WI38 (cell line): ENCODE measurements at regions not wholly inside any gene's neighbourhood (a gene's known extent, or its start where the extent isn't known, plus 50 kb on each side); places are given as distances from the start of the nearest gene placed in this dataset.

Source experiments
- H3K4me3 ChIP-seq: 2 replicates; pipeline ENCODE4 v1.5.1; 2011; ENCODE audit warnings: low read depth, mild to moderate bottlenecking, control low read depth, low read length
- CTCF ChIP-seq: IDR thresholded peaks from 2 replicates; pipeline ENCODE4 v1.5.1; 2012; ENCODE audit warnings: low read depth, mild to moderate bottlenecking, control low read depth, low read length

- no peak overlapping the region for H3K4me3 ChIP-seq
- no peak for TF ChIP-seq CTCF
Measured at GRCh38 chr4:136925203-136925602, 607.1 kb downstream of the PCDH18 start.

- H3K4me3 ChIP-seq, result no peak overlapping the region
- no peak for TF ChIP-seq CTCF
Measured at GRCh38 chr4:136922066-136922465, 610.2 kb downstream of the PCDH18 start.

- no peak overlapping the region for H3K4me3 ChIP-seq
- TF ChIP-seq CTCF, result no peak
Measured at GRCh38 chr4:136920092-136920881, 612.0 kb downstream of the PCDH18 start.

GRCh38 chr4:136918772-136919171, 613.5 kb downstream of the PCDH18 start:
- TF ChIP-seq CTCF, result no peak
- H3K4me3 ChIP-seq, result no peak overlapping the region

- TF ChIP-seq CTCF, result no peak
- no peak overlapping the region for H3K4me3 ChIP-seq
Measured at GRCh38 chr4:136917312-136918110, 614.8 kb downstream of the PCDH18 start.

GRCh38 chr4:136909626-136910025, 622.7 kb downstream of the PCDH18 start:
- H3K4me3 ChIP-seq, result no peak overlapping the region
- TF ChIP-seq CTCF, result no peak

GRCh38 chr4:136908122-136908521, 624.2 kb downstream of the PCDH18 start:
- H3K4me3 ChIP-seq, result no peak overlapping the region
- TF ChIP-seq CTCF, result no peak
